Liver (tissue), 8 donors: ENCODE measurements at regions not wholly inside any gene's neighbourhood (a gene's known extent, or its start where the extent isn't known, plus 50 kb on each side); places are given as distances from the start of the nearest gene placed in this dataset.

ENCODE experiments used
- DNase-seq: peaks from one replicate; pipeline ENCODE4 v3.0.0-alpha.2; 2017; ENCODE audit warnings: low spot score
- H3K27ac ChIP-seq, 2 donors: one replicate each; pipeline ENCODE4 v1.7.0; 2013; ENCODE audit warnings: inconsistent platforms in 2 of 2, low read length in 2 of 2, control low read depth in 1 of 2, low read depth in 1 of 2, mild to moderate bottlenecking in 1 of 2
- H3K27me3 ChIP-seq, 4 donors: one replicate each; pipeline versions ENCODE4 v1.6.1 to v1.7.0; 2013; ENCODE audit warnings: low read length in 3 of 4, inconsistent platforms in 1 of 4, mild to moderate bottlenecking in 1 of 4, moderate library complexity in 1 of 4; ENCODE audit not compliant: control insufficient read depth in 4 of 4, insufficient read depth in 4 of 4
- H3K36me3 ChIP-seq, 4 donors: one replicate each; pipeline versions ENCODE4 v1.6.1 to v1.7.0; 2013; ENCODE audit warnings: low read length in 3 of 4, mild to moderate bottlenecking in 3 of 4, low read depth in 1 of 4, moderate library complexity in 1 of 4; ENCODE audit not compliant: control insufficient read depth in 4 of 4, insufficient read depth in 3 of 4
- H3K4me1 ChIP-seq, 4 donors: one replicate each; pipeline versions ENCODE4 v1.6.1 to v1.7.0; 2013; ENCODE audit warnings: low read length in 3 of 4, mild to moderate bottlenecking in 3 of 4, moderate library complexity in 1 of 4; ENCODE audit not compliant: control insufficient read depth in 4 of 4, insufficient read depth in 4 of 4
- H3K4me3 ChIP-seq, 3 donors: one replicate each; pipeline versions ENCODE4 v1.6.1 to v1.7.0; 2013; ENCODE audit warnings: low read length in 3 of 3, control low read depth in 1 of 3, low read depth in 1 of 3, mild to moderate bottlenecking in 1 of 3
- H3K9ac ChIP-seq, 2 donors: one replicate each; pipeline ENCODE4 v1.7.0; 2013; ENCODE audit warnings: low read length in 2 of 2, mild to moderate bottlenecking in 2 of 2, moderate library complexity in 2 of 2, control low read depth in 1 of 2, low read depth in 1 of 2
- H3K9me3 ChIP-seq, 4 donors: one replicate each; pipeline versions ENCODE4 v1.6.1 to v1.7.0; 2013; ENCODE audit warnings: low read length in 3 of 4; ENCODE audit not compliant: control insufficient read depth in 4 of 4
- EGR1 ChIP-seq, 2 donors: IDR thresholded peaks; 2 replicates each; pipeline ENCODE4 v1.6.1; 2016 to 2018; ENCODE audit warnings: antibody characterized with exemption in 2 of 2, low read depth in 2 of 2
- FOXA2 ChIP-seq: IDR thresholded peaks from 2 replicates; pipeline ENCODE4 v1.6.1; 2016; ENCODE audit warnings: antibody characterized with exemption
- GABPA ChIP-seq, 2 donors: IDR thresholded peaks in 1 of 2; conservative IDR thresholded peaks in 1 of 2; 2 replicates each; pipeline ENCODE4 v1.6.1; 2016; ENCODE audit warnings: antibody characterized with exemption in 2 of 2, mild to moderate bottlenecking in 1 of 2, moderate library complexity in 1 of 2
- HNF4A ChIP-seq, 2 donors: conservative IDR thresholded peaks; 2 replicates each; pipeline ENCODE4 v1.6.1; 2016; ENCODE audit warnings: antibody characterized with exemption in 2 of 2, mild to moderate bottlenecking in 2 of 2
- HNF4G ChIP-seq: IDR thresholded peaks from 2 replicates; pipeline ENCODE4 v1.6.1; 2016; ENCODE audit warnings: antibody characterized with exemption
- JUND ChIP-seq, 2 donors: IDR thresholded peaks; 2 replicates each; pipeline ENCODE4 v1.6.1; 2016; ENCODE audit warnings: antibody characterized with exemption in 2 of 2
- NR2F2 ChIP-seq: IDR thresholded peaks from 2 replicates; pipeline ENCODE4 v1.6.1; 2016; ENCODE audit warnings: antibody characterized with exemption
- RAD21 ChIP-seq, 2 donors: IDR thresholded peaks; 2 replicates each; pipeline ENCODE4 v1.6.1; 2016; ENCODE audit warnings: antibody characterized with exemption in 2 of 2, mild to moderate bottlenecking in 2 of 2
- RXRA ChIP-seq, 2 donors: IDR thresholded peaks; 2 replicates each; pipeline ENCODE4 v1.6.1; 2017 to 2018; ENCODE audit warnings: antibody characterized with exemption in 2 of 2, mild to moderate bottlenecking in 1 of 2
- SP1 ChIP-seq: IDR thresholded peaks from 2 replicates; pipeline ENCODE4 v1.6.1; 2018; ENCODE audit warnings: antibody characterized with exemption, mild to moderate bottlenecking
- TAF1 ChIP-seq: conservative IDR thresholded peaks from 2 replicates; pipeline ENCODE4 v1.6.1; 2016; ENCODE audit warnings: antibody characterized with exemption, mild to moderate bottlenecking
- YY1 ChIP-seq: IDR thresholded peaks from 2 replicates; pipeline ENCODE4 v1.6.1; 2016; ENCODE audit warnings: antibody characterized with exemption, mild to moderate bottlenecking
- WGBS: extraction: QIAGEN DNeasy Blood & Tissue Kit; methylation state at CpG from one replicate; pipeline ENCODE4 v1.1.7; 2013; 5-methylcytosine and 5-hydroxymethylcytosine counted together
- TF ChIP-seq, protein P1 (sequence below): fragments of 150-350 bp; IDR thresholded peaks from 2 replicates; pipeline ENCODE4 v1.5.1; 2017; ENCODE audit warnings: improper control_type of control experiment, low read depth, low read length; ENCODE audit not compliant: missing input control
- TF ChIP-seq, protein P2 (sequence below): IDR thresholded peaks from 2 replicates; pipeline ENCODE4 v1.6.1; 2016; ENCODE audit warnings: antibody characterized with exemption
- TF ChIP-seq, protein P3 (sequence below): IDR thresholded peaks from 2 replicates; pipeline ENCODE4 v1.6.1; 2016; ENCODE audit warnings: antibody characterized with exemption
- donor health status: healthy.
- donor health status: healthy.
- donor health status: healthy.
- donor health status: healthy.
- donor health status: healthy.

DNA sequence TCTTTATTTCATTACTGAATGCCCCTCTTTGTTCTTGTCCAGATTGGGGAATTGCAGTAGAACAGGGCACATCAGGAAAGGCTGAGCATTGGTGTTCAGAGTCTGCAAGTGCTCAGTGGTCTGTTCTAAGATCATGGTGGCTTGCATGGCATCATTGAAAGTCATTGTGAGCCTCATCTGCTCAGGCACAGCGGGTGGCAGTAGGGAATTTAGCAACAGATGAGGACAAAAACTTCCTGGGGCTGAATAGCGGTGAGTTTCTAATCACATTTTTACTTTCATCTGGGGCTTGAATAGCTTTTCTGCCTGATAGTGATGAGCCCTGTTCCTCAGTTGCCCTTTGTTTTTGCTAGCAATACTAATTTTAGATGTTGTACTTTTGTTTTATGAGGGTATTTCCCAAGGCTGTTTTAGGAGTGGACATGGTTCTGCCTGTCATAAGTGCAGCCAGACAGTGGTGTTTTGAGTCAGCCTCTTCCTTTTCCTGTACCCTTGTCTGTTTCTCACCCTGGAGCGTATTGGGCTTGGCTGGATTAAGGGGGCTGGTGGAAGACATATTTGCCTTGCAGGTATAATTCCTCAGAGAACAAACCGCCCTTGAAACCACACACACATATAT is 127.2 kb upstream of the IL12A start:
- H3K9me3 ChIP-seq: no peaks in the 10 kb centered on the region
- no peaks in the 10 kb centered on the region for H3K36me3 ChIP-seq
- H3K27ac ChIP-seq: no peak overlapping the region
- 79% methylated on average over 4 of the region's 4 CpGs for WGBS
- H3K4me3 ChIP-seq: no peak overlapping the region
- no peak for TF ChIP-seq GABPA (IDR thresholded peaks at IDR 0.05 in 1 of 2, conservative IDR thresholded peaks at IDR 0.05 in 1 of 2)
- TF ChIP-seq SP1: no peak
- TF ChIP-seq HNF4G: no peak
- TF ChIP-seq EGR1 (IDR thresholded peaks at IDR 0.05; ENCODE audit: low read depth in 2 of 2): no peak
- TF ChIP-seq YY1: no peak
- TF ChIP-seq, protein P1, sequence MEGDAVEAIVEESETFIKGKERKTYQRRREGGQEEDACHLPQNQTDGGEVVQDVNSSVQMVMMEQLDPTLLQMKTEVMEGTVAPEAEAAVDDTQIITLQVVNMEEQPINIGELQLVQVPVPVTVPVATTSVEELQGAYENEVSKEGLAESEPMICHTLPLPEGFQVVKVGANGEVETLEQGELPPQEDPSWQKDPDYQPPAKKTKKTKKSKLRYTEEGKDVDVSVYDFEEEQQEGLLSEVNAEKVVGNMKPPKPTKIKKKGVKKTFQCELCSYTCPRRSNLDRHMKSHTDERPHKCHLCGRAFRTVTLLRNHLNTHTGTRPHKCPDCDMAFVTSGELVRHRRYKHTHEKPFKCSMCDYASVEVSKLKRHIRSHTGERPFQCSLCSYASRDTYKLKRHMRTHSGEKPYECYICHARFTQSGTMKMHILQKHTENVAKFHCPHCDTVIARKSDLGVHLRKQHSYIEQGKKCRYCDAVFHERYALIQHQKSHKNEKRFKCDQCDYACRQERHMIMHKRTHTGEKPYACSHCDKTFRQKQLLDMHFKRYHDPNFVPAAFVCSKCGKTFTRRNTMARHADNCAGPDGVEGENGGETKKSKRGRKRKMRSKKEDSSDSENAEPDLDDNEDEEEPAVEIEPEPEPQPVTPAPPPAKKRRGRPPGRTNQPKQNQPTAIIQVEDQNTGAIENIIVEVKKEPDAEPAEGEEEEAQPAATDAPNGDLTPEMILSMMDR: no peak
- no peak for TF ChIP-seq JUND (IDR thresholded peaks at IDR 0.05)
- TF ChIP-seq FOXA2: no peak
- TF ChIP-seq HNF4A (conservative IDR thresholded peaks at IDR 0.05): no peak
- TF ChIP-seq, protein P2, sequence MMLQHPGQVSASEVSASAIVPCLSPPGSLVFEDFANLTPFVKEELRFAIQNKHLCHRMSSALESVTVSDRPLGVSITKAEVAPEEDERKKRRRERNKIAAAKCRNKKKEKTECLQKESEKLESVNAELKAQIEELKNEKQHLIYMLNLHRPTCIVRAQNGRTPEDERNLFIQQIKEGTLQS: no peak
- TF ChIP-seq TAF1: no peak
- no peak for TF ChIP-seq NR2F2
- TF ChIP-seq RAD21 (IDR thresholded peaks at IDR 0.05): no peak
- TF ChIP-seq, protein P3, sequence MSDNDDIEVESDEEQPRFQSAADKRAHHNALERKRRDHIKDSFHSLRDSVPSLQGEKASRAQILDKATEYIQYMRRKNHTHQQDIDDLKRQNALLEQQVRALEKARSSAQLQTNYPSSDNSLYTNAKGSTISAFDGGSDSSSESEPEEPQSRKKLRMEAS: no peak
- TF ChIP-seq RXRA (IDR thresholded peaks at IDR 0.05): no peak
- no peaks in the 10 kb centered on the region for H3K4me1 ChIP-seq
- no peak overlapping the region for H3K9ac ChIP-seq
- no peak for DNase-seq
- no peaks in the 10 kb centered on the region for H3K27me3 ChIP-seq

DNA sequence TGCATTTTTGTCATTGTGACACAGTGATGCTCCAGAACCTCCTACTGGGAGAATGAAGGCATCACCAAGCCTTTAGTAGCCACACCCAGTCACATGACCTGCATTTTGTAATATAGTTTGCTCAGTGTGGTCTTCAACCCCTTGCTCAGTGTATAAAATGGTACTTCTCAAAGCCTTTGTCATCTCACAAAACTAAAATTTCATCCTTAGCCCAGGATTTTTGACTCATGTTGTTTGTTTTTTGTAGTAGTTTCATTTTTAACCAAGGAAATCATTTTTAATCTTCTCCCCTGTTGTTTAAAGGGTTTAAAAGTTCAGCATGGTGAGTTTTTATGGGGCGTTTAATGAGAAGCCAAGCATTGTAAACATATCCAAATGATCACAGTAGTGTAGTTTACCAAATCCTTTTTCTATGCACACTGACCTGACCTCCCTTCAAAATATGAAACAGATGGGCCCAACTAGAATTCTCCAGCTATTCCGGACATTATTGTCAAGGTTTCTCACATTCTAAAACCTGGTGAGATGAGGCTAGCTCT is 123.5 kb upstream of the IL12A start:
- no peak overlapping the region for H3K27ac ChIP-seq

More for the DNA sequence above, 123.5 kb upstream of the IL12A start:
- no peak for DNase-seq
- Histone ChIP-seq H3K9ac (no peak overlapping the region), H3K4me3 (no peak overlapping the region), H3K27me3 (no peaks in the 10 kb centered on the region), H3K4me1 (no peaks in the 10 kb centered on the region), H3K9me3 (no peaks in the 10 kb centered on the region), H3K36me3 (no peaks in the 10 kb centered on the region)
- TF ChIP-seq JUND (IDR thresholded peaks at IDR 0.05) (no peak), FOXA2 (no peak), HNF4A (conservative IDR thresholded peaks at IDR 0.05) (no peak), TAF1 (no peak), RAD21 (IDR thresholded peaks at IDR 0.05) (no peak)
- TF ChIP-seq, protein P1: no peak
- TF ChIP-seq, protein P3: no peak
- WGBS: 81% methylated on average over 2 of the region's 2 CpGs
